BJ (cell line): ENCODE measurements at regions not wholly inside any gene's neighbourhood (a gene's known extent, or its start where the extent isn't known, plus 50 kb on each side); places are given as distances from the start of the nearest gene placed in this dataset.
"Not testable (repeated sequence)": the region's sequence is repeated elsewhere in the genome, so short reads cannot be mapped to it uniquely, and the experiment has no call there.

ENCODE experiments used
- CTCF ChIA-PET: fragments of 350-600 bp; formaldehyde crosslinking; extraction: SDS; loops from one replicate; lab custom pipeline; 2021; ENCODE audit warnings: antibody characterized with exemption, inconsistent platforms; lab: Yijun Ruan, JAX
- POLR2A ChIA-PET: fragments of 300-600 bp; sonication (Branson Sonifier 250); formaldehyde crosslinking; extraction: SDS; loops from one replicate; lab custom pipeline; 2021; ENCODE audit warnings: antibody characterized with exemption; lab: Charles Lee
- DNase-seq: peaks from one replicate; pipeline ENCODE4 v3.0.0-alpha.2; 2011; ENCODE audit warnings: low read depth
- H3K27me3 ChIP-seq: 2 replicates; pipeline ENCODE4 v1.6.0; 2011; ENCODE audit warnings: low read length; ENCODE audit not compliant: control insufficient read depth, insufficient read depth
- H3K36me3 ChIP-seq: 2 replicates; pipeline ENCODE4 v1.5.1; 2011; ENCODE audit warnings: low read length; ENCODE audit not compliant: control insufficient read depth, insufficient read depth
- H3K4me3 ChIP-seq: 2 replicates; pipeline ENCODE4 v1.5.1; 2011; ENCODE audit warnings: low read depth, mild to moderate bottlenecking, control low read depth, low read length
- CTCF ChIP-seq: IDR thresholded peaks from 2 replicates; pipeline ENCODE4 v1.5.1; 2011; ENCODE audit warnings: low read depth, mild to moderate bottlenecking, control low read depth, inconsistent platforms, low read length, moderate library complexity; ENCODE audit not compliant: insufficient read depth

GRCh38 chr11:91293119-91293518, 931.5 kb upstream of the FAT3 start:
- Histone ChIP-seq H3K27me3 (no peaks in the 10 kb centered on the region), H3K36me3 (no peaks in the 10 kb centered on the region), H3K4me3 (no peak overlapping the region)
- ChIA-PET POLR2A (no interaction called here), CTCF (no interaction called here)
- DNase-seq, result no peak
- TF ChIP-seq CTCF, result no peak

GRCh38 chr11:91272089-91272488, 952.5 kb upstream of the FAT3 start:
- ChIA-PET POLR2A (no interaction called here), CTCF (no interaction called here)
- Histone ChIP-seq H3K36me3 (no peaks in the 10 kb centered on the region), H3K27me3 (no peaks in the 10 kb centered on the region), H3K4me3 (no peak overlapping the region)
- TF ChIP-seq CTCF, result no peak
- DNase-seq, result no peak

GRCh38 chr11:91268512-91269295, 955.9 kb upstream of the FAT3 start:
- CTCF ChIA-PET, H3K36me3 ChIP-seq, POLR2A ChIA-PET, H3K27me3 ChIP-seq, DNase-seq, H3K4me3 ChIP-seq: not testable (repeated sequence)

- POLR2A ChIA-PET, result no interaction called here
- no peak for TF ChIP-seq CTCF
Measured at GRCh38 chr11:91265946-91266345, 958.7 kb upstream of the FAT3 start.

GRCh38 chr11:91264481-91264880, 960.1 kb upstream of the FAT3 start:
- no peak for DNase-seq
- H3K36me3 ChIP-seq, result no peaks in the 10 kb centered on the region
- POLR2A ChIA-PET, result no interaction called here
- TF ChIP-seq CTCF, result no peak
- CTCF ChIA-PET, result no interaction called here
- H3K27me3 ChIP-seq, result no peaks in the 10 kb centered on the region
- no peak overlapping the region for H3K4me3 ChIP-seq

More at GRCh38 chr11:91265946-91266345, 958.7 kb upstream of the FAT3 start:
- Histone ChIP-seq H3K27me3 (no peaks in the 10 kb centered on the region), H3K4me3 (no peak overlapping the region), H3K36me3 (no peaks in the 10 kb centered on the region)
- DNase-seq, result no peak
- CTCF ChIA-PET, result no interaction called here
